BE2C (cell line): ENCODE measurements at regions not wholly inside any gene's neighbourhood (a gene's known extent, or its start where the extent isn't known, plus 50 kb on each side); places are given as distances from the start of the nearest gene placed in this dataset.
"Not testable (repeated sequence)": the region's sequence is repeated elsewhere in the genome, so short reads cannot be mapped to it uniquely, and the experiment has no call there.

ENCODE experiments used
- DNase-seq: peaks from one replicate; pipeline ENCODE4 v3.0.0-alpha.2; 2020
- H3K27me3 ChIP-seq: fragments of 250-450 bp; sonication (Bioruptor Pico); 2 replicates; pipeline ENCODE4 v1.5.1; 2020; ENCODE audit warnings: mild to moderate bottlenecking
- H3K36me3 ChIP-seq: fragments of 250-450 bp; sonication (Bioruptor Pico); 2 replicates; pipeline ENCODE4 v1.5.1; 2020; ENCODE audit warnings: mild to moderate bottlenecking
- H3K4me1 ChIP-seq: fragments of 250-450 bp; sonication (Bioruptor Pico); 2 replicates; pipeline ENCODE4 v1.5.1; 2020
- H3K4me3 ChIP-seq: 2 replicates; pipeline ENCODE4 v1.5.1; 2011; ENCODE audit warnings: low read depth, low read length
- H3K9me3 ChIP-seq: fragments of 250-450 bp; sonication (Bioruptor Pico); 2 replicates; pipeline ENCODE4 v1.5.1; 2020
- TF ChIP-seq, protein P1 (sequence below): IDR thresholded peaks from 2 replicates; pipeline ENCODE4 v1.5.1; 2012; ENCODE audit warnings: mild to moderate bottlenecking, low read depth, low read length

DNA sequence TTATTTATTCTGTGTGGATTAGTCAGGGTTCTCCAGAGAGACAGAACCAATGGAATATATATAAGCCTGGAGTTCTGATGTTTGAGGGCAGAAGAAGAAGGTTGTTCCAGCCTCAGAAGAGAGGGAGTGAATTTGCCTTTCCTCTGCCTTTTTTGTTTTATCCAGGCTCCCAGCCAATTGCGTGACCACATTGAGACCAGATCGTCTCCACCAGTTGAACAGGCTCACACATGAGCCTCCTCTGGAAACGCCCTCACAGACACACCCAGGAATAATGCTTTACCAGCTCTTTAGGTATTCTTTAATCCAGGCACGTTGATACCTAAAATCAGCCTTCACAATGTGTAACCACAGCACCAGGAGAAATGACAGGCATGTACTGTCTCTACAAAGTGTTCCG lies 923.1 kb downstream of the TBL1XR1 start:
- H3K4me1 ChIP-seq: peaks cover 12% of the 10 kb centered on the region
- TF ChIP-seq, protein P1, sequence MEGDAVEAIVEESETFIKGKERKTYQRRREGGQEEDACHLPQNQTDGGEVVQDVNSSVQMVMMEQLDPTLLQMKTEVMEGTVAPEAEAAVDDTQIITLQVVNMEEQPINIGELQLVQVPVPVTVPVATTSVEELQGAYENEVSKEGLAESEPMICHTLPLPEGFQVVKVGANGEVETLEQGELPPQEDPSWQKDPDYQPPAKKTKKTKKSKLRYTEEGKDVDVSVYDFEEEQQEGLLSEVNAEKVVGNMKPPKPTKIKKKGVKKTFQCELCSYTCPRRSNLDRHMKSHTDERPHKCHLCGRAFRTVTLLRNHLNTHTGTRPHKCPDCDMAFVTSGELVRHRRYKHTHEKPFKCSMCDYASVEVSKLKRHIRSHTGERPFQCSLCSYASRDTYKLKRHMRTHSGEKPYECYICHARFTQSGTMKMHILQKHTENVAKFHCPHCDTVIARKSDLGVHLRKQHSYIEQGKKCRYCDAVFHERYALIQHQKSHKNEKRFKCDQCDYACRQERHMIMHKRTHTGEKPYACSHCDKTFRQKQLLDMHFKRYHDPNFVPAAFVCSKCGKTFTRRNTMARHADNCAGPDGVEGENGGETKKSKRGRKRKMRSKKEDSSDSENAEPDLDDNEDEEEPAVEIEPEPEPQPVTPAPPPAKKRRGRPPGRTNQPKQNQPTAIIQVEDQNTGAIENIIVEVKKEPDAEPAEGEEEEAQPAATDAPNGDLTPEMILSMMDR: no peak
- no peak for DNase-seq
- no peaks in the 10 kb centered on the region for H3K36me3 ChIP-seq
- no peaks in the 10 kb centered on the region for H3K9me3 ChIP-seq
- no peak overlapping the region for H3K4me3 ChIP-seq
- H3K27me3 ChIP-seq: no peaks in the 10 kb centered on the region

DNA sequence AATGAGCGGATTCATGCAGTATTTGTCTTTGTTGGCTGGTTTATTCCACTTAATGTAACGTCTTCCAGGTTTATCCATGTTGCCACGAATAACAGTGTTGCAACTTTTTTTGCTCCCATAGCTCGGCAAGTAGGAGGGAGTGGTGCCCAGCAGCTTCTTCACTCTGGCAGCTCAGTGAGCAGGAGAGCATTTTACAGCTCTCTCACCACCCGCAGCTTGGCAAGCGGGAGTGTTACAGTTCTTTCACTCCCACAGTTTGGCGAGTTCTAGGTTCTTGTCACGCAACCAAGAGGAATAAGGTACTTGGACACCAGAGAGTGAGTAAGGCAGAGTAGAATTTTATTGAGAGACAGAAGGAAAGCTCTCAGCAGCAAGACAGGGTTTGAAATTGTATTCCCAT lies 935.2 kb downstream of the TBL1XR1 start:
- Histone ChIP-seq H3K4me1 (no peaks in the 10 kb centered on the region), H3K4me3 (no peak overlapping the region), H3K9me3 (peaks cover 1% of the 10 kb centered on the region; the same call in 1 of the 2 replicates), H3K27me3 (no peaks in the 10 kb centered on the region), H3K36me3 (no peaks in the 10 kb centered on the region)
- TF ChIP-seq, protein P1: no peak
- no peak for DNase-seq

DNA sequence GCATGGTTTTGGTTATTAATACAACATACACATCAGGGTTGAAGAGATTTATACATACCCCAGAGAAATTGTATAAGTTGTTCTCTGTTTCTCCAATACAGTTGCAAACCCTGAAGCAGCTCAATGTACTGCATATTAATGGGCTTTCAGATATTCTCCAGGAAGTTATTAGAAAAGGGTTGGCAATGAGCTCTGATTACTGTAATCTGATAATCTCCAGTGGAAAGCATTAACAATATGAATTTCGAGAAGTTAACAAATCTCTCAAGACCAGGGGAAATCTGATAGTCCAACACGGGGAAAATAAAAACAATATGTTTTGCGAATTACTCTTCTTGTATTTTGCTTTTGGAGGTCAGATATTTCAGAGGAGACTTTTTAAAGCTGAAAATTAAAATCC lies 950.1 kb downstream of the TBL1XR1 start:
- no peak overlapping the region for H3K4me3 ChIP-seq
- H3K36me3 ChIP-seq: no peaks in the 10 kb centered on the region
- DNase-seq: no peak
- TF ChIP-seq, protein P1: no peak
- no peaks in the 10 kb centered on the region for H3K9me3 ChIP-seq
- H3K4me1 ChIP-seq: no peaks in the 10 kb centered on the region
- no peaks in the 10 kb centered on the region for H3K27me3 ChIP-seq

- Histone ChIP-seq H3K4me3 (no peak overlapping the region), H3K9me3 (no peaks in the 10 kb centered on the region), H3K4me1 (no peaks in the 10 kb centered on the region), H3K36me3 (no peaks in the 10 kb centered on the region), H3K27me3 (no peaks in the 10 kb centered on the region)
- DNase-seq: no peak
- TF ChIP-seq, protein P1: no peak
Measured at GRCh38 chr3:176219970-176220369, 977.3 kb downstream of the TBL1XR1 start.

GRCh38 chr3:176214758-176215157 lies 982.5 kb downstream of the TBL1XR1 start:
- Histone ChIP-seq H3K36me3 (no peaks in the 10 kb centered on the region), H3K27me3 (no peaks in the 10 kb centered on the region), H3K4me3 (no peak overlapping the region), H3K4me1 (no peaks in the 10 kb centered on the region), H3K9me3 (no peaks in the 10 kb centered on the region)
- TF ChIP-seq, protein P1: no peak
- DNase-seq: no peak

DNA sequence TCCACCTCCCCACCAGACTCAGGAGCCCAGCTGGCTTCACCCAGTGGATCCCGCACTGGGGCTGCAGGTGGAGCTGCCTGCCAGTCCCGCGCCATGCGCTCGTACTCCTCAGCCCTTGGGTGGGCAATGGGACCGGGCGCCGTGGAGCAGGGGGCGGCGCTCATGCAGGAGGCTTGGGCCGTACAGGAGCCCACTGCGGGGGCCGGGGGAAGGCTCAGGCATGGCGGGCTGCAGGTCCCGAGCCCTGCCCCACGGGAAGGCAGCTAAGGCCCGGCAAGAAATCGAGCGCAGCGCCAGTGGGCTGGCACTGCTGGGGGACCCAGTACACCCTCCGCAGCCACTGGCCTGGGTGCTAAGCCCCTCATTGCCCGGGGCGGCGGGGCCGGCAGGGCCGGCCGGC lies 984.0 kb downstream of the TBL1XR1 start:
- DNase-seq, H3K4me1 ChIP-seq, H3K36me3 ChIP-seq, H3K27me3 ChIP-seq, H3K9me3 ChIP-seq, H3K4me3 ChIP-seq: not testable (repeated sequence)

- Histone ChIP-seq H3K36me3 (no peaks in the 10 kb centered on the region), H3K4me3 (no peak overlapping the region), H3K27me3 (no peaks in the 10 kb centered on the region), H3K4me1 (no peaks in the 10 kb centered on the region), H3K9me3 (no peaks in the 10 kb centered on the region)
- DNase-seq: no peak
- TF ChIP-seq, protein P1: 0 out of 2 replicates have a peak, but pooled peaks have one; percentile 22
Measured at GRCh38 chr3:176208915-176209314, 988.4 kb downstream of the TBL1XR1 start.
